ENCODE measurements at regions not wholly inside any gene's neighbourhood (a gene's known extent, or its start where the extent isn't known, plus 50 kb on each side); places are given as distances from the start of the nearest gene placed in this dataset.
"Not testable (repeated sequence)": the region's sequence is repeated elsewhere in the genome, so short reads cannot be mapped to it uniquely, and the experiment has no call there.

DNA sequence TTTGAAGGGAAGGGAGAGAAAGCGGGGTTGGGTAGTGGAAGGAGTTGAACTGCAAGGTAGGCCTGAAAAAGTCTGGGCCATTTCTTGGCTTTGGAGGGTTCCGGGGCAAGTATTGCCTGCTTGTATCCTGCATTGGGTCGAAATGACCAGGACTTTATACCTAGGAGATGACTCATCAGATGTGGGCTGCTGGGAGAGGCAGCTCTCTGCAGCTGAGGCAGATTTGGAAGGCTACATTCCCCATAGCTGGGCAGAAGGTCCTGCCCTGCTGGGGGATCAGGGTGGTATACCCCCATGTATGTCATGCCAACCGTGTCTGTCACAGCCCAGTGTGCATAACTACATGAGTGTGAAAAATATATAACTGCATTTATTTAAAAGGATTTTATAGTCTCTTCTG is 171.8 kb upstream of the SPRED2 start:
- no peak for TF ChIP-seq CTCF (IDR thresholded peaks at IDR 0.05; ENCODE audit: borderline replicate concordance, insufficient read depth, low read depth, low read length)
- no peak overlapping the region for H3K4me3 ChIP-seq (ENCODE audit: low read depth, low read length)

GRCh38 chr2:65602603-65603235 is 170.3 kb upstream of the SPRED2 start:
- H3K4me3 ChIP-seq (ENCODE audit: low read depth, low read length), result no peak overlapping the region
- no peak for TF ChIP-seq CTCF (IDR thresholded peaks at IDR 0.05; ENCODE audit: borderline replicate concordance, insufficient read depth, low read depth, low read length)

DNA sequence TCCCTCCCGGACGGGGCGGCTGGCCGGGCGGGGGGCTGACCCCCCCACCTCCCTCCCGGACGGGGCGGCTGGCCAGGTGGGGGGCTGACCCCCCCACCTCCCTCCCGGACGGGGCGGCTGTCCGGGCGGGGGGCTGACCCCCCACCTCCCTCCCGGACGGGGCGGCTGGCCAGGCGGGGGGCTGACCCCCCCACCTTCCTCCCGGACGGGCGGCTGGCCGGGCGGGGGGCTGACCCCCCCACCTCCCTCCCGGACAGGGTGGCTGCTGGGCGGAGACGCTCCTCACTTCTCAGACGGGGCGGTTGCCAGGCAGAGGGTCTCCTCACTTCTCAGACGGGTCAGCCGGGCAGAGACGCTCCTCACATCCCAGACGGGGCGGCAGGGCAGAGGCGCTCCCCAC is 168.5 kb upstream of the SPRED2 start:
- H3K4me3 ChIP-seq (ENCODE audit: low read depth, low read length), result not testable (repeated sequence)

DNA sequence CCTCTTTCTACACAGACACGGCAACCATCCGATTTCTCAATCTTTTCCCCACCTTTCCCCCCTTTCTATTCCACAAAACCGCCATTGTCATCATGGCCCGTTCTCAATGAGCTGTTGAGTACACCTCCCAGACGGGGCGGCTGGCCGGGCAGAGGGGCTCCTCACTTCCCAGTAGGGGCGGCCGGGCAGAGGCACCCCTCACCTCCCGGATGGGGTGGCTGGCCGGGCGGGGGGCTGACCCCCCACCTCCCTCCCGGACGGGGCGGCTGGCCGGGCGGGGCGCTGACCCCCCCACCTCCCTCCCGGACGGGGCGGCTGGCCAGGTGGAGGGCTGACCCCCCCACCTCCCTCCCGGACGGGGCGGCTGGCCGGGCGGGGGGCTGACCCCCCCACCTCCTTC is 168.0 kb upstream of the SPRED2 start:
- not testable (repeated sequence) for H3K4me3 ChIP-seq (ENCODE audit: low read depth, low read length)

- TF ChIP-seq CTCF (IDR thresholded peaks at IDR 0.05; ENCODE audit: borderline replicate concordance, insufficient read depth, low read depth, low read length), result no peak
- no peak overlapping the region for H3K4me3 ChIP-seq (ENCODE audit: low read depth, low read length)
Observed at GRCh38 chr2:65599693-65600092, 167.3 kb upstream of the SPRED2 start.

GRCh38 chr2:65598996-65599395 is 166.6 kb upstream of the SPRED2 start:
- H3K4me3 ChIP-seq (ENCODE audit: low read depth, low read length), result no peak overlapping the region
- no peak for TF ChIP-seq CTCF (IDR thresholded peaks at IDR 0.05; ENCODE audit: borderline replicate concordance, insufficient read depth, low read depth, low read length)

GRCh38 chr2:65598264-65598663 is 165.9 kb upstream of the SPRED2 start:
- TF ChIP-seq CTCF (IDR thresholded peaks at IDR 0.05; ENCODE audit: borderline replicate concordance, insufficient read depth, low read depth, low read length), result no peak
- no peak overlapping the region for H3K4me3 ChIP-seq (ENCODE audit: low read depth, low read length)

GRCh38 chr2:65595630-65596029 is 163.2 kb upstream of the SPRED2 start:
- TF ChIP-seq CTCF (IDR thresholded peaks at IDR 0.05; ENCODE audit: borderline replicate concordance, insufficient read depth, low read depth, low read length), result no peak
- H3K4me3 ChIP-seq (ENCODE audit: low read depth, low read length), result no peak overlapping the region
